Activated naive CD4-positive, alpha-beta T cell treated with Interleukin-2 at 50 U/mL for 16 hours (primary cell): ENCODE measurements at regions not wholly inside any gene's neighbourhood (a gene's known extent, or its start where the extent isn't known, plus 50 kb on each side); places are given as distances from the start of the nearest gene placed in this dataset.

Experiments
- DNase-seq: peaks from one replicate; pipeline ENCODE4 v3.0.0-alpha.2; 2020

DNA sequence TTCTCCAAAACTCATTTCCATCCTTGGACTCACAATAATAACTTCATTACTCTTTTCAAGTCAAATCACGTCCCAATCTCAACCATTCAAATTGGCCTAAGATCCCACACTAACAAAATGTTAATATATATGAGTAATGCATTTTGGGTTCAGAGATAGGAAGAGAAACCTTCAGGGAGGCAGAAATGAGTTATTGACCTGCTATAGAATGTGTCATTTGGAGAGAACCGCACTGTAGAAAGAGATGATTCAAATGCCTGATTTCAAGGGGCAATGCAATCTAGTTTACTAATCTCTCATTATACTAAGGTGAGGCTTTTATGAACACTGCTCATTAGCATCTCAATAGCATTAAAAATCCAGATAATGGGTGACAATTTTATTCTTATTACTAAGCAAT lies 1595.0 kb upstream of the GOT2 start:
- DNase-seq: no peak

DNA sequence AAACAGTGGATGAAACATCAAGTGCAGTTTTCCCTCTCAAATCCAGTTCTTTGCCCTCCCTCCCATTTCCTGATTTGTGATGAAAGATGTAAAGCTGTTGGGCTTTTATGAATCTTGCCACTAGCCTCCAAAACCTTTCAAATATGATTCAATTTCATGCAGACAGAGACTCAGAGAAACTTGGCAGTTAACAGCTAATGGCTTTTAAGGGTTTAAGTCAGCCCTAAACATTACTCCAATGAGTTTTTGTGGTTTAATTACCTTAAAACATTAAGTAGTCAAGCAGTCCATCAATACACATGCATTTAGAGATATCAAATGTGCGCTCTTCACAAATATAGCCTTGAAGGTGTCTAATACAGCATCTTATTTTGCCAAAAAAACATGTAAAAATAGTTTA lies 1594.0 kb upstream of the GOT2 start:
- no peak for DNase-seq

- DNase-seq: no peak
Measured at GRCh38 chr16:60318486-60318885, 1584.4 kb upstream of the GOT2 start.

DNA sequence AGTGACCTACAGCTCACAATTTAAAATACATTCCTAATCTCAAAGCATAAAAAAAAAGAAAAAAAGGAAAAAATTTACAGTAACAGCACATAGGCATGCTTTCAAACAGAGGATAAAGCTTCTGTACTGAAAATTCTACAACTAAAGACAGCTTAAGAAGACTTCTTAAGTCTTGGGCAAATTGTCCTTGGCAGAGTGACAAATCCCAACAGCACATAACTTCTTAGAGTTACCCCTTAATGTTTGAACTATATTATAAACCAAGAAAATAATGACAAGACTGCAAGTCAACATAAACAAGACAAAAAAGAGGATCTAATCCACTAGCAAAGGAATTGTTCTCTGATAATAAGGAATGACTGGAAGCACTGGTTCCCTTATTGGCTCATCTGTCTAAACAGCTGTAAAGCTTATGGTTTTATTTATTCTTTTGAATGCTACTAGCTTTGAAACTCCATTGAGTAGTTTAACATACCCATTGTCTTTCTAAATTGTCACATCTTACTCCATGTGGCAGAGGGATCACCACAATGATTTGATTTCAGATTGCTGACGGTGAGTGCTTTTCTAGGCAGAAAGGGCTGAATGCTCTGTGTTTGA lies 1576.8 kb upstream of the GOT2 start:
- no peak for DNase-seq

GRCh38 chr16:60304720-60305119 lies 1570.6 kb upstream of the GOT2 start:
- DNase-seq: no peak

DNA sequence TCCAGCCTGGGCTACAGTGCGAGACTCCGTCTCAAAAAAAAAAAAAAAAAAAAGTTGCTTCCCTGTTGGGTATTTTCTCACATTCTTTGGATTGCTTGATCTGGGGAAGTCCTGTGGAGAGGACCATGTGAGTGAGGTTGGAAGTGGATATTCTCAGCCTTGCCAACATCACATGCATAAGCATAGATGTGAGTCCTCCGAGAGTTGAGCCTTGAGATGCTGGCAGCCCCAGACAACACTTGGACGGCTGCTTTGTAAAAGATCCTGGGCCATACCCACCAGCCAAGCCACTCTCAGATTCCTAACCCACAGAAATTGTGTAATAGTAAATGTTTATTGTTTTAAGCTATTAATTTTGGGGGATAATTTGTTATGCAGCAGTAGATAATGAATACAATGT lies 1570.0 kb upstream of the GOT2 start:
- no peak for DNase-seq

GRCh38 chr16:60302676-60303075 lies 1568.6 kb upstream of the GOT2 start:
- no peak for DNase-seq

GRCh38 chr16:60302261-60302660 lies 1568.1 kb upstream of the GOT2 start:
- no peak for DNase-seq

GRCh38 chr16:60299241-60299776 lies 1565.2 kb upstream of the GOT2 start:
- no peak for DNase-seq

GRCh38 chr16:60295451-60295850 lies 1561.3 kb upstream of the GOT2 start:
- no peak for DNase-seq

GRCh38 chr16:60285794-60286193 lies 1551.7 kb upstream of the GOT2 start:
- DNase-seq: no peak

DNA sequence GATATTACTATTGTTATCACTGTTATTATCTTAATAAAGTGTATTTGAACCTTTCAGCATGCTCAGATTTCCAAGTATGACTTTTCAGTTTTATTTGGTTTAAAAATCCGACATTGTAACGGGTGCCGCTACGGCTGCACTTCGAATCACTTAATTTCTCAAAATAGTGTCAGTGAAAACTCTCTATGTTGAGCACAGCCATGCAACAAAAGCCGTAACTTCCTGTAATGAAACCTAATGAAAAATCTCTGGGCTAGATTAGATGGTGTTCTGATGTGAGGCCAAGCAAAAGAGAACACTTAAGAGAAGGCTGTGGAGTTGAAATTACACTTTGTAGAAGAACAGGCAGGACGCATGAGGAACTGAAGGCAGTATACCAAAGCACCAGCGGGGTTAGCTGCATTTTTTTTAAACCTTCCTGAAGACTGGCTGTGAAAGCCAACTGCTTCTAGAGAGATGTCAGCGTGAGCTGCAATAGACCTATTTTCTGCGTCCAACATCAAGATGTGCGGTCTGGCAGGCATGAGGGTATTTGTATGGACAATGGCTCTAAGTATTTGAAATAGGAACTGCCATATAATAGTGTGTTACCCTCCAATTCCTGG lies 1545.0 kb upstream of the GOT2 start:
- DNase-seq: no peak

- no peak for DNase-seq
Measured at GRCh38 chr16:60274431-60275019, 1540.4 kb upstream of the GOT2 start.

DNA sequence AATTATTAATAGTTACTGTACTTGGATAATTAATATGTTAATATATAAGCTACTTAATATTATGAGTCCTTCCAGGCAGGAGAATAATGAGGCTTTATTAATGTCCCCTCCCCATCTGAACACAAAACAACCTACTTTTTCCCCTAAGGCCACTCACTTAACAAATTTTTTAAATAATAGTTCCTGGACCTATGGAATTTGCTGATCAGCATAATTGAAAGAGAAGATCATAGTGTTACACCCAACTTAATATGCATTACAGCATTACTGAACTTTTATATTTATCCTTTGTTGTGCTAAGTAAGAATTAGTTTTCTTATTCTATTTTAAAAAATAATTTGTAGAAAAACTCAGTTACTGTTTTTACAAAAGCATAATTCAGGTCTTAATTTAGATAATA lies 1537.7 kb upstream of the GOT2 start:
- DNase-seq: no peak

GRCh38 chr16:60271025-60271771 lies 1537.1 kb upstream of the GOT2 start:
- no peak for DNase-seq

GRCh38 chr16:60261425-60261824 lies 1527.3 kb upstream of the GOT2 start:
- DNase-seq: no peak

- no peak for DNase-seq
Measured at GRCh38 chr16:60259956-60260355, 1525.8 kb upstream of the GOT2 start.

- DNase-seq: no peak
Measured at GRCh38 chr16:60246086-60246485, 1512.0 kb upstream of the GOT2 start.

- no peak for DNase-seq
Measured at GRCh38 chr16:60241671-60242070, 1507.6 kb upstream of the GOT2 start.

GRCh38 chr16:60230666-60231065 lies 1496.5 kb upstream of the GOT2 start:
- no peak for DNase-seq

DNA sequence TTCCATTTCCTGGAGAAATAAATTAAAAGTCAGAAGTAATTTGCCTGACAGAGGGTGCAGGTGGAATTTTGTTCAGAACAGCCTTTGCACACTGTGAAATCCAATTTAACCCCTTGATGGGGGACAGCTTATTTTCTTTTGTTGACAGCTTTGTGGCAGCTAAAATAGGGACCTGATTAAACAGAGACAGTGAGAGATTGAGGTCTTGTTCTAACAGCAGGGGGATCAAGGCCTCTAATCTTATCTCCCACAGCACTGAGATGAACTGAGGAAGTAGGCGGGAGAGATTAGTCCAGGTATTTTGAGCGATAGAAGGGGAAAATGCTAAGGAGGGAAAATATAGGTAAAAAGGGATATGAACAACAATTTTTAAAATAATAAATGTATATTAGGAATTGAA lies 1491.4 kb upstream of the GOT2 start:
- DNase-seq: no peak

- no peak for DNase-seq
Measured at GRCh38 chr16:60217787-60218186, 1483.7 kb upstream of the GOT2 start.

DNA sequence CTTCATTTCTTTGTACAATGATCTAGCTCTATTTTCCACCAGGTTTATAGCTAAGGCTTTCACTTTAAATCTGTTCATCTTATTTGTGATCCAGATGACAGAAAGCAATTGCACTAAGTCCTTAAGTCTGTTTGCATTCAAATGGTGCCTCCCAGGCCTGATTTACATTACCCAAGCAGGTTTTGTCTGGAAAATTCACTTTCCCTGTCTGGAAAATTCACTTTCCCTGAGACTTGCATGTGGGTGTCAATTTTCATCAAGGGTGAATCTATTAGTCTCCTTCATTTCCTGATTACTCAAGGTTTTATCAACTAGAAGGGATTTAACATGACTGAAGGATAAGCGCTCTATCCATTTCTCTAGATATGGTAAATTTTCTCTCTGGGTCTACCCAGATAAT lies 1480.2 kb upstream of the GOT2 start:
- DNase-seq: no peak

DNA sequence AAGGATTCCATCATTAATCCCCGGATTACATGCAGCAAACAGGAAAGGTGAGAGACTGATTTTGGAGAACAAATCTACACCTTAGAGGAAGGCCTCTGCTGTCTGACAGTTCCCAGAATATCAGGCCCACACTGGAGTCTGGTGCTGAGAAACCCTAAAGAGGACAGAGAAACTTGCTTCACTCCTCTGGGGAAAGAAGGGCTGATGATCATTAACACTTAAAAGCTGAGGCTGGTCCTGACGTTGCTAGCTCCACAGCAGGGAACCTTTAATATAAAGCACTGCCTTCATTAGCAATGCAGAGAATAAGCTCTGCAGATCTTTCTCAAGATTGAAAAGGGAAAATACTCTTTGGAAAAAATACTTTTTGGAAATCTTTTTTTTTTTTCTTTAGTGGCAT lies 1472.4 kb upstream of the GOT2 start:
- DNase-seq: no peak
